ENCODE measurements at regions not wholly inside any gene's neighbourhood (a gene's known extent, or its start where the extent isn't known, plus 50 kb on each side); places are given as distances from the start of the nearest gene placed in this dataset.

- DNase-seq (ENCODE audit: low read depth in 2 of 2) = no peak
Observed at GRCh38 chr5:158246661-158247060, 387.7 kb upstream of the CLINT1 start.

GRCh38 chr5:158245513-158245912, 386.6 kb upstream of the CLINT1 start:
- Histone ChIP-seq H3K4me2 (ENCODE audit: extremely low read depth, insufficient read depth, low read length) (no peak overlapping the region), H3K36me3 (ENCODE audit: control insufficient read depth, insufficient read depth, low read length) (no peaks in the 10 kb centered on the region), H2AFZ (ENCODE audit: low read length) (no peak overlapping the region), H3K9me3 (ENCODE audit: control insufficient read depth, insufficient read depth, low read depth, low read length) (no peaks in the 10 kb centered on the region), H3K79me2 (ENCODE audit: control insufficient read depth, insufficient read depth, low read length) (no peaks in the 10 kb centered on the region), H3K27ac (ENCODE audit: insufficient read depth, low read length) (no peak overlapping the region), H3K27me3 (ENCODE audit: control insufficient read depth, insufficient read depth, low read length) (no peaks in the 10 kb centered on the region), H3K9ac (ENCODE audit: insufficient read depth, low read length) (no peak overlapping the region), H3K4me3 (replicated peaks in 1 of 4; ENCODE audit: control extremely low read depth in 1 of 4, insufficient read depth in 1 of 4, low read depth in 3 of 4, low read length in 4 of 4) (no peak overlapping the region), H4K20me1 (ENCODE audit: control insufficient read depth, extremely low read depth, insufficient read depth, low read length) (no peaks in the 10 kb centered on the region), H3K4me1 (ENCODE audit: control insufficient read depth, extremely low read depth, insufficient read depth, low read length) (no peaks in the 10 kb centered on the region)
- TF ChIP-seq CTCF (conservative IDR thresholded peaks at IDR 0.05 in 1 of 2, IDR thresholded peaks at IDR 0.05 in 1 of 2; ENCODE audit: low read depth in 1 of 2, low read length in 2 of 2) (no peak), EZH2 (IDR thresholded peaks at IDR 0.05; ENCODE audit: low read length, missing control alignments) (no peak)
- DNase-seq (ENCODE audit: low read depth in 2 of 2) = no peak

More at GRCh38 chr5:158246661-158247060, 387.7 kb upstream of the CLINT1 start:
- Histone ChIP-seq H3K4me2 (ENCODE audit: extremely low read depth, insufficient read depth, low read length) (no peak overlapping the region), H3K4me1 (ENCODE audit: control insufficient read depth, extremely low read depth, insufficient read depth, low read length) (no peaks in the 10 kb centered on the region), H3K36me3 (ENCODE audit: control insufficient read depth, insufficient read depth, low read length) (no peaks in the 10 kb centered on the region), H3K79me2 (ENCODE audit: control insufficient read depth, insufficient read depth, low read length) (no peaks in the 10 kb centered on the region), H3K9me3 (ENCODE audit: control insufficient read depth, insufficient read depth, low read depth, low read length) (no peaks in the 10 kb centered on the region), H3K9ac (ENCODE audit: insufficient read depth, low read length) (no peak overlapping the region), H3K4me3 (replicated peaks in 1 of 4; ENCODE audit: control extremely low read depth in 1 of 4, insufficient read depth in 1 of 4, low read depth in 3 of 4, low read length in 4 of 4) (no peak overlapping the region), H4K20me1 (ENCODE audit: control insufficient read depth, extremely low read depth, insufficient read depth, low read length) (no peaks in the 10 kb centered on the region), H2AFZ (ENCODE audit: low read length) (no peak overlapping the region), H3K27me3 (ENCODE audit: control insufficient read depth, insufficient read depth, low read length) (no peaks in the 10 kb centered on the region), H3K27ac (ENCODE audit: insufficient read depth, low read length) (no peak overlapping the region)
- TF ChIP-seq EZH2 (IDR thresholded peaks at IDR 0.05; ENCODE audit: low read length, missing control alignments) = no peak
- TF ChIP-seq CTCF (conservative IDR thresholded peaks at IDR 0.05 in 1 of 2, IDR thresholded peaks at IDR 0.05 in 1 of 2; ENCODE audit: low read depth in 1 of 2, low read length in 2 of 2) = no peak

GRCh38 chr5:158244882-158245281, 385.9 kb upstream of the CLINT1 start:
- Histone ChIP-seq H3K79me2 (ENCODE audit: control insufficient read depth, insufficient read depth, low read length) (no peaks in the 10 kb centered on the region), H3K4me3 (replicated peaks in 1 of 4; ENCODE audit: control extremely low read depth in 1 of 4, insufficient read depth in 1 of 4, low read depth in 3 of 4, low read length in 4 of 4) (no peak overlapping the region), H2AFZ (ENCODE audit: low read length) (no peak overlapping the region), H4K20me1 (ENCODE audit: control insufficient read depth, extremely low read depth, insufficient read depth, low read length) (no peaks in the 10 kb centered on the region), H3K9ac (ENCODE audit: insufficient read depth, low read length) (no peak overlapping the region), H3K27me3 (ENCODE audit: control insufficient read depth, insufficient read depth, low read length) (no peaks in the 10 kb centered on the region), H3K4me1 (ENCODE audit: control insufficient read depth, extremely low read depth, insufficient read depth, low read length) (no peaks in the 10 kb centered on the region), H3K27ac (ENCODE audit: insufficient read depth, low read length) (no peak overlapping the region), H3K36me3 (ENCODE audit: control insufficient read depth, insufficient read depth, low read length) (no peaks in the 10 kb centered on the region), H3K4me2 (ENCODE audit: extremely low read depth, insufficient read depth, low read length) (no peak overlapping the region), H3K9me3 (ENCODE audit: control insufficient read depth, insufficient read depth, low read depth, low read length) (no peaks in the 10 kb centered on the region)
- DNase-seq (ENCODE audit: low read depth in 2 of 2) = no peak
- TF ChIP-seq EZH2 (IDR thresholded peaks at IDR 0.05; ENCODE audit: low read length, missing control alignments) (no peak), CTCF (conservative IDR thresholded peaks at IDR 0.05 in 1 of 2, IDR thresholded peaks at IDR 0.05 in 1 of 2; ENCODE audit: low read depth in 1 of 2, low read length in 2 of 2) (no peak)
